ENCODE measurements at regions not wholly inside any gene's neighbourhood (a gene's known extent, or its start where the extent isn't known, plus 50 kb on each side); places are given as distances from the start of the nearest gene placed in this dataset.

- CTCF ChIA-PET = interaction anchor here (0.5 to 1.4 kb wide), 3 partner anchors 574 to 723 kb away, joined by 3 read pairs; no protein-coding TSS in a partner anchor
- H3K4me1 Mint-ChIP-seq (ENCODE audit: low read depth, unreplicated experiment) = no peaks in the 10 kb centered on the region
- H3K9me3 Mint-ChIP-seq (ENCODE audit: low read depth, unreplicated experiment) = no peaks in the 10 kb centered on the region
- H3K27ac Mint-ChIP-seq (ENCODE audit: unreplicated experiment) = no peak overlapping the region
- no TSS peak for BruUV-seq (replicated peaks)
- H3K4me3 Mint-ChIP-seq (ENCODE audit: low read depth, unreplicated experiment) = no peak overlapping the region
- no peak for TF ChIP-seq CTCF (IDR thresholded peaks at IDR 0.05; ENCODE audit: unreplicated experiment)
- intact Hi-C loops (cut with micrococcal nuclease; ENCODE audit: unreplicated experiment) = loop anchor here (1.0 to 10.0 kb wide), 2 partner anchors 723 to 843 kb away; no protein-coding TSS in a partner anchor
- H3K27me3 Mint-ChIP-seq (ENCODE audit: unreplicated experiment) = peaks cover 16% of the 10 kb centered on the region
- no peaks in the 10 kb centered on the region for H3K36me3 Mint-ChIP-seq (ENCODE audit: insufficient read depth, unreplicated experiment)
- DNase-seq = no peak
Observed at GRCh38 chr1:55861676-55862340, 646.6 kb upstream of the USP24 start.

GRCh38 chr1:55860798-55861519 is 645.8 kb upstream of the USP24 start:
- no peak for DNase-seq
- no peak overlapping the region for H3K4me3 Mint-ChIP-seq (ENCODE audit: low read depth, unreplicated experiment)
- peaks cover 16% of the 10 kb centered on the region for H3K27me3 Mint-ChIP-seq (ENCODE audit: unreplicated experiment)
- TF ChIP-seq CTCF (IDR thresholded peaks at IDR 0.05; ENCODE audit: unreplicated experiment) = no peak
- no peaks in the 10 kb centered on the region for H3K36me3 Mint-ChIP-seq (ENCODE audit: insufficient read depth, unreplicated experiment)
- no peak overlapping the region for H3K27ac Mint-ChIP-seq (ENCODE audit: unreplicated experiment)
- no TSS peak for BruUV-seq (replicated peaks)
- CTCF ChIA-PET = interaction anchor here (0.8 to 1.4 kb wide), 2 partner anchors 657 to 724 kb away, joined by 3 read pairs; no protein-coding TSS in a partner anchor
- no peaks in the 10 kb centered on the region for H3K4me1 Mint-ChIP-seq (ENCODE audit: low read depth, unreplicated experiment)
- H3K9me3 Mint-ChIP-seq (ENCODE audit: low read depth, unreplicated experiment) = no peaks in the 10 kb centered on the region
- intact Hi-C loops (cut with micrococcal nuclease; ENCODE audit: unreplicated experiment) = loop anchor here (1.0 to 10.0 kb wide), 2 partner anchors 724 to 844 kb away; no protein-coding TSS in a partner anchor

GRCh38 chr1:55860326-55860725 is 645.2 kb upstream of the USP24 start:
- H3K9me3 Mint-ChIP-seq (ENCODE audit: low read depth, unreplicated experiment) = no peaks in the 10 kb centered on the region
- H3K4me3 Mint-ChIP-seq (ENCODE audit: low read depth, unreplicated experiment) = no peak overlapping the region
- H3K36me3 Mint-ChIP-seq (ENCODE audit: insufficient read depth, unreplicated experiment) = no peaks in the 10 kb centered on the region
- H3K27me3 Mint-ChIP-seq (ENCODE audit: unreplicated experiment) = peaks cover 16% of the 10 kb centered on the region
- BruUV-seq (replicated peaks) = no TSS peak
- CTCF ChIA-PET = no interaction called here
- no peak for TF ChIP-seq CTCF (IDR thresholded peaks at IDR 0.05; ENCODE audit: unreplicated experiment)
- DNase-seq = no peak
- no peak overlapping the region for H3K27ac Mint-ChIP-seq (ENCODE audit: unreplicated experiment)
- intact Hi-C loops (cut with micrococcal nuclease; ENCODE audit: unreplicated experiment) = loop anchor here (10.0 kb wide), 1 partner anchor 844 kb away; no protein-coding TSS in a partner anchor
- no peaks in the 10 kb centered on the region for H3K4me1 Mint-ChIP-seq (ENCODE audit: low read depth, unreplicated experiment)

GRCh38 chr1:55854911-55855310 is 639.7 kb upstream of the USP24 start:
- intact Hi-C loops (cut with micrococcal nuclease; ENCODE audit: unreplicated experiment) = no loop called here
- peaks cover 2% of the 10 kb centered on the region for H3K9me3 Mint-ChIP-seq (ENCODE audit: low read depth, unreplicated experiment)
- no peaks in the 10 kb centered on the region for H3K36me3 Mint-ChIP-seq (ENCODE audit: insufficient read depth, unreplicated experiment)
- TF ChIP-seq CTCF (IDR thresholded peaks at IDR 0.05; ENCODE audit: unreplicated experiment) = no peak
- H3K27ac Mint-ChIP-seq (ENCODE audit: unreplicated experiment) = no peak overlapping the region
- no peak for DNase-seq
- no peak overlapping the region for H3K4me3 Mint-ChIP-seq (ENCODE audit: low read depth, unreplicated experiment)
- no peaks in the 10 kb centered on the region for H3K4me1 Mint-ChIP-seq (ENCODE audit: low read depth, unreplicated experiment)
- peaks cover 27% of the 10 kb centered on the region for H3K27me3 Mint-ChIP-seq (ENCODE audit: unreplicated experiment)
- CTCF ChIA-PET = no interaction called here
- no TSS peak for BruUV-seq (replicated peaks)

All from Calu3 (cell line).